Activated CD8-positive, alpha-beta memory T cell treated with anti-CD3 and anti-CD28 coated beads, Interleukin-2, amount 10 ng/mL, durations not matched to agents 7 days and 5 days (primary cell): ENCODE measurements at regions not wholly inside any gene's neighbourhood (a gene's known extent, or its start where the extent isn't known, plus 50 kb on each side); places are given as distances from the start of the nearest gene placed in this dataset.

Experiments used
- ATAC-seq: fragments of 150-1000 bp; cut with Tn5 transposase; one replicate; pipeline ENCODE4 v1.10.0; 2021; ENCODE audit warnings: moderate library complexity
- CTCF ChIA-PET: fragments of 350-600 bp; sonication (Branson Sonifier 250); formaldehyde crosslinking; loops from one replicate; lab custom pipeline; 2021; ENCODE audit warnings: antibody characterized with exemption; lab: Charles Lee
- DNase-seq: peaks from one replicate; pipeline ENCODE4 v3.0.0-alpha.2; 2020
- H3K27ac Mint-ChIP-seq: one replicate; pipeline ENCODE4 v1.8.0; 2021; ENCODE audit warnings: mild to moderate bottlenecking, mixed read lengths
- H3K27me3 Mint-ChIP-seq: one replicate; pipeline ENCODE4 v1.8.0; 2021; ENCODE audit warnings: mixed read lengths
- H3K36me3 Mint-ChIP-seq: one replicate; pipeline ENCODE4 v1.8.0; 2021; ENCODE audit warnings: mild to moderate bottlenecking, mixed read lengths
- H3K4me1 Mint-ChIP-seq: one replicate; pipeline ENCODE4 v1.8.0; 2021; ENCODE audit warnings: mixed read lengths
- H3K4me3 Mint-ChIP-seq: one replicate; pipeline ENCODE4 v1.8.0; 2021; ENCODE audit warnings: mild to moderate bottlenecking, moderate library complexity, mixed read lengths
- H3K9me3 Mint-ChIP-seq: one replicate; pipeline ENCODE4 v1.8.0; 2022; ENCODE audit warnings: low read depth, mixed read lengths

GRCh38 chr4:122326908-122327307, 51.9 kb upstream of the ADAD1 start:
- H3K4me1 Mint-ChIP-seq, result peaks cover 10% of the 10 kb centered on the region
- ATAC-seq (no peak), DNase-seq (no peak)
- no peaks in the 10 kb centered on the region for H3K27me3 Mint-ChIP-seq
- no peaks in the 10 kb centered on the region for H3K9me3 Mint-ChIP-seq
- CTCF ChIA-PET, result no interaction called here
- H3K4me3 Mint-ChIP-seq, result no peak overlapping the region
- peaks cover 28% of the 10 kb centered on the region for H3K36me3 Mint-ChIP-seq
- no peak overlapping the region for H3K27ac Mint-ChIP-seq

GRCh38 chr4:122328893-122329292, 49.9 kb upstream of the ADAD1 start:
- Mint-ChIP-seq H3K36me3 (peaks cover 25% of the 10 kb centered on the region), H3K4me3 (no peak overlapping the region), H3K27me3 (no peaks in the 10 kb centered on the region), H3K9me3 (no peaks in the 10 kb centered on the region), H3K27ac (no peak overlapping the region), H3K4me1 (peaks cover 7% of the 10 kb centered on the region)
- ATAC-seq (no peak), DNase-seq (no peak)
- CTCF ChIA-PET, result no interaction called here
